ENCODE measurements at regions not wholly inside any gene's neighbourhood (a gene's known extent, or its start where the extent isn't known, plus 50 kb on each side); places are given as distances from the start of the nearest gene placed in this dataset.

DNA sequence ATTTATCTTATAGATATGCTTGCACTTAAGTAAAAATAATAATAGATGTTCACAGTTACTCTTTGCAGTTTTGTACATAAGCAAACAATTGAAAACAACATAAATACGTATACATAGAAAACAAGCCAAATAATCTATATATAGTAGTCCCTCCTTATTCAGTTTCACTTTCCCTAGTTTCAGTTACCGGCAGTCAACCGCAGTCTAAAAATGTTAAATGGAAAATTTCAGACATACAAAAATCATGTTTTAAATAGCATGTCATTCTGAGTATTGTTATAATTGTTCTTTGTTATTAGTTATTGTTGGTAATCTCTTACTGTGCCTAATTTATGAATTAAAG lies 262.0 kb downstream of the CGGBP1 start:
- TF ChIP-seq POLR2A (IDR thresholded peaks at IDR 0.05; ENCODE audit: insufficient read depth in 1 of 2, low read depth in 2 of 2, low read length in 2 of 2) (no peak), TGIF2 (CRISPR knock-in tag; IDR thresholded peaks at IDR 0.05) (no peak), ZNF350 (CRISPR knock-in tag; IDR thresholded peaks at IDR 0.05; ENCODE audit: borderline replicate concordance, low read depth) (no peak), SP2 (CRISPR knock-in tag; IDR thresholded peaks at IDR 0.05) (no peak), CREB1 (IDR thresholded peaks at IDR 0.05) (no peak), CREB1 (CRISPR knock-in tag; IDR thresholded peaks at IDR 0.05) (no peak), RELA (CRISPR knock-in tag; IDR thresholded peaks at IDR 0.05) (no peak)
- TF ChIP-seq, protein P1, sequence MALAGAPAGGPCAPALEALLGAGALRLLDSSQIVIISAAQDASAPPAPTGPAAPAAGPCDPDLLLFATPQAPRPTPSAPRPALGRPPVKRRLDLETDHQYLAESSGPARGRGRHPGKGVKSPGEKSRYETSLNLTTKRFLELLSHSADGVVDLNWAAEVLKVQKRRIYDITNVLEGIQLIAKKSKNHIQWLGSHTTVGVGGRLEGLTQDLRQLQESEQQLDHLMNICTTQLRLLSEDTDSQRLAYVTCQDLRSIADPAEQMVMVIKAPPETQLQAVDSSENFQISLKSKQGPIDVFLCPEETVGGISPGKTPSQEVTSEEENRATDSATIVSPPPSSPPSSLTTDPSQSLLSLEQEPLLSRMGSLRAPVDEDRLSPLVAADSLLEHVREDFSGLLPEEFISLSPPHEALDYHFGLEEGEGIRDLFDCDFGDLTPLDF (CRISPR knock-in tag; IDR thresholded peaks at IDR 0.05), result no peak
- TF ChIP-seq, protein P2, sequence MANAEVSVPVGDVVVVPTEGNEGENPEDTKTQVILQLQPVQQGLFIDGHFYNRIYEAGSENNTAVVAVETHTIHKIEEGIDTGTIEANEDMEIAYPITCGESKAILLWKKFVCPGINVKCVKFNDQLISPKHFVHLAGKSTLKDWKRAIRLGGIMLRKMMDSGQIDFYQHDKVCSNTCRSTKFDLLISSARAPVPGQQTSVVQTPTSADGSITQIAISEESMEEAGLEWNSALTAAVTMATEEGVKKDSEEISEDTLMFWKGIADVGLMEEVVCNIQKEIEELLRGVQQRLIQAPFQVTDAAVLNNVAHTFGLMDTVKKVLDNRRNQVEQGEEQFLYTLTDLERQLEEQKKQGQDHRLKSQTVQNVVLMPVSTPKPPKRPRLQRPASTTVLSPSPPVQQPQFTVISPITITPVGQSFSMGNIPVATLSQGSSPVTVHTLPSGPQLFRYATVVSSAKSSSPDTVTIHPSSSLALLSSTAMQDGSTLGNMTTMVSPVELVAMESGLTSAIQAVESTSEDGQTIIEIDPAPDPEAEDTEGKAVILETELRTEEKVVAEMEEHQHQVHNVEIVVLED (CRISPR knock-in tag; IDR thresholded peaks at IDR 0.05; ENCODE audit: borderline replicate concordance), result no peak

All from HepG2 (cell line).